ENCODE measurements at regions not wholly inside any gene's neighbourhood (a gene's known extent, or its start where the extent isn't known, plus 50 kb on each side); places are given as distances from the start of the nearest gene placed in this dataset.
"Not testable (repeated sequence)": the region's sequence is repeated elsewhere in the genome, so short reads cannot be mapped to it uniquely, and the experiment has no call there.

DNA sequence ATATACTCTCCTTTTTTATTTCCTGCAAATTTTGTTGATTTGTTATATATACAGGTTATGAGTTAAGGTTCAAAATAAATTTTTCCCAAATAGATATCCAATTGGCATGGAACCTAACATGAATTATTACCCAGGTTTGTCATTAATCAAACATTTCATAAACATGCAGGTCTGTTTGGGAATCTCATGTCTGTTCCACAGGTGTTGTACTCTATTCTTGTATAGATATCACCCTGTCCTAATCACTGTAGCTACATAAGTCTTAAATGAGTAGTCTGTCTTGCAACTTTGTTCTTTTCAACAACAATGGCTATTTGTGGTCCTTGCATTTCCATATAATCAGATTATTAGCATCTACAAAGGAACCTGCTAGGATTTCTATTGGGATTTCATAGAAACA lies 121.9 kb downstream of the LIMS4 start:
- H3K9me3 ChIP-seq; H3K27ac ChIP-seq; H3K27me3 ChIP-seq; H3K4me3 ChIP-seq; DNase-seq; H3K36me3 ChIP-seq; intact Hi-C loops (cut with DNase I; ENCODE audit: low total_unique reads); H3K4me1 ChIP-seq: not testable (repeated sequence)

GRCh38 chr2:110348902-110349301 lies 123.7 kb downstream of the LIMS4 start:
- H3K4me3 ChIP-seq; H3K9me3 ChIP-seq; H3K27ac ChIP-seq; DNase-seq; intact Hi-C loops (cut with DNase I; ENCODE audit: low total_unique reads); H3K27me3 ChIP-seq; H3K36me3 ChIP-seq; H3K4me1 ChIP-seq: not testable (repeated sequence)

DNA sequence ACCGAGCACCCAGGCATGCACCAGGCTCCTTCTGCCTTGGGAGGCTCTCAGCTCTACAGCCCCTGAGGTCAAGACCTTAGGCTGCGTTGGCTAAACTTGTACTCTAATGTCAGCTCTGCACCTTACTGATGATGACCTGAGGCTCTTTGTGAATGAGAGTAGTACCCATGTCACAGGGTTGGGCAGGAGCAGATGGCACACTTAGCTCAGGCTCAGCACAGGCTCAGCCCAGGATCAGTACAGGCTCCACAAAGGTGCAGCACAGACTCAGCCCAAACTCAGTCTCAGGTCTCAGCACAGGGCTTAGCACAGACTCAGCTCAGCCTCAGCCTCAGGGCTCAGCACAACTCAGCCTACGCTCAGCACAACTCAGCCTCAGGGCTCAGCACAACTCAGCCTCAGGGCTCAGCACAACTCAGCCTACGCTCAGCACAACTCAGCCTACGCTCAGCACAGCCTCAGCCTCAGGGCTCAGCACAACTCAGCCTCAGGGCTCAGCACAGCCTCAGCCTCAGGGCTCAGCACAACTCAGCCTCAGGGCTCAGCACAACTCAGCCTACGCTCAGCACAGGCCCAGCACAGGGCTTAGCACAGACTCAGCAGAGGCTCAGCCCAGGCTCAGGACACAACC lies 128.1 kb downstream of the LIMS4 start:
- H3K27ac ChIP-seq; H3K4me1 ChIP-seq; H3K4me3 ChIP-seq; H3K9me3 ChIP-seq; H3K36me3 ChIP-seq; H3K27me3 ChIP-seq; DNase-seq; intact Hi-C loops (cut with DNase I; ENCODE audit: low total_unique reads): not testable (repeated sequence)

- H3K4me3 ChIP-seq; intact Hi-C loops (cut with DNase I; ENCODE audit: low total_unique reads); H3K27me3 ChIP-seq; H3K4me1 ChIP-seq; DNase-seq; H3K27ac ChIP-seq; H3K9me3 ChIP-seq; H3K36me3 ChIP-seq: not testable (repeated sequence)
Measured at GRCh38 chr2:110342077-110342476, 129.7 kb upstream of the MTLN start.

DNA sequence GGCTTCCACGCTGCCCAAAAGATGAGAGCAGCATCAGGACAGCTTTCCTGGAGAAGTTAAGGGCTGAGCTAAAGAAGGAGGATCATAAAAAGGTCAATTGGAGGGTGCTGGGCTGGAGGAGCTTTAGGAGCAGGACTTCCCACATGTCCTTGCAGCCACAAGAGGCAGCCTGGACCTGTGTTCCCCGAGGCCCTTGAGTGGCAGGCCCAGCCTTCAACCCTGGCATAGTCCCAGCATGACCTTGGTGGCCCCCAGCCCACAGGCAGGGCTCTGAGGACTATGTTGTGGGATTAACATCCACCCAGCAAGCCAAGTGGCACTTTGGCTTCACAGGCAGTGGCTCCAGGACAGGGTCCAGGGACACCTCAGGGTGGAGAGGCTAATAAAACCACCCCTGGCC lies 126.8 kb upstream of the MTLN start:
- DNase-seq; H3K27ac ChIP-seq; H3K4me3 ChIP-seq; intact Hi-C loops (cut with DNase I; ENCODE audit: low total_unique reads); H3K36me3 ChIP-seq; H3K9me3 ChIP-seq; H3K27me3 ChIP-seq; H3K4me1 ChIP-seq: not testable (repeated sequence)

DNA sequence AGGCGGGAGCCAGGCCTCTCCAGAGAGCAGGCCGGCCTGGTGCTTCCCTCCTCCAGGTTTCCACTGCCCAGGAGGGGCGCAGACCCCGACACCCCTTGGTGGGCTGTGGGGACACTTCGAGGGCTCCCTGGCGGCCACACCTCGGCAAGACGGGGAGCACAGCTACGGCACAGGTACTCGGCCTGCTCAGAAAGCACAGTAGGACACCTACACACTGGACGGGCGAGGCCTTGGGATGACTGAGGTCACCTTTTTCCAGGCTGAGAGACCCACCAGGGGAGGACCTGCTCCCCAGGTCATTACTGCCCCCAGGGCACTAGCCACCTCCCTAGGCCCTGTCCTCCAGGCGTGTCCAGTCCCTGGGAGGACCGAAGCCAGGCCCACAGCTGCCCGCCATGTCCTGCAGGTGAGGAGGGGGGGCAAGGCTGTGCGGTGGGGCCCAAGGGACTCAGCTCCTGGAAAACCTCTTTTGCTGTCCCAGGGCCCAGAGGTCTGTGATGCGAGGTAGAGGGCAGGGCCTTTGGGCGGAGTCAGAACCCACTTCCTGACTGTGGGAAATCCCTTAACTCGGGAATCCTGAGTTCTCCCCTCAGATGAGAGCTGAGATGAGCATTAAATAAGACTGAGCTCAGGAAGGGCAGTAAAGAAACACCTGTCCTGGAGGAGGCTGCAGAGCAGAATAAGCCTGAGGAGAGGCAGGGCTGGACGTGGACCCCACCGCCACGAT lies 126.1 kb upstream of the MTLN start:
- H3K9me3 ChIP-seq; DNase-seq; H3K4me3 ChIP-seq; intact Hi-C loops (cut with DNase I; ENCODE audit: low total_unique reads); H3K4me1 ChIP-seq; H3K36me3 ChIP-seq; H3K27ac ChIP-seq; H3K27me3 ChIP-seq: not testable (repeated sequence)

- H3K27ac ChIP-seq; H3K9me3 ChIP-seq; DNase-seq; H3K4me3 ChIP-seq; H3K36me3 ChIP-seq; H3K27me3 ChIP-seq; intact Hi-C loops (cut with DNase I; ENCODE audit: low total_unique reads); H3K4me1 ChIP-seq: not testable (repeated sequence)
Measured at GRCh38 chr2:110336071-110336470, 123.7 kb upstream of the MTLN start.

- H3K9me3 ChIP-seq; DNase-seq; intact Hi-C loops (cut with DNase I; ENCODE audit: low total_unique reads); H3K27me3 ChIP-seq; H3K4me1 ChIP-seq; H3K27ac ChIP-seq; H3K4me3 ChIP-seq; H3K36me3 ChIP-seq: not testable (repeated sequence)
Measured at GRCh38 chr2:110335415-110336049, 123.2 kb upstream of the MTLN start.

DNA sequence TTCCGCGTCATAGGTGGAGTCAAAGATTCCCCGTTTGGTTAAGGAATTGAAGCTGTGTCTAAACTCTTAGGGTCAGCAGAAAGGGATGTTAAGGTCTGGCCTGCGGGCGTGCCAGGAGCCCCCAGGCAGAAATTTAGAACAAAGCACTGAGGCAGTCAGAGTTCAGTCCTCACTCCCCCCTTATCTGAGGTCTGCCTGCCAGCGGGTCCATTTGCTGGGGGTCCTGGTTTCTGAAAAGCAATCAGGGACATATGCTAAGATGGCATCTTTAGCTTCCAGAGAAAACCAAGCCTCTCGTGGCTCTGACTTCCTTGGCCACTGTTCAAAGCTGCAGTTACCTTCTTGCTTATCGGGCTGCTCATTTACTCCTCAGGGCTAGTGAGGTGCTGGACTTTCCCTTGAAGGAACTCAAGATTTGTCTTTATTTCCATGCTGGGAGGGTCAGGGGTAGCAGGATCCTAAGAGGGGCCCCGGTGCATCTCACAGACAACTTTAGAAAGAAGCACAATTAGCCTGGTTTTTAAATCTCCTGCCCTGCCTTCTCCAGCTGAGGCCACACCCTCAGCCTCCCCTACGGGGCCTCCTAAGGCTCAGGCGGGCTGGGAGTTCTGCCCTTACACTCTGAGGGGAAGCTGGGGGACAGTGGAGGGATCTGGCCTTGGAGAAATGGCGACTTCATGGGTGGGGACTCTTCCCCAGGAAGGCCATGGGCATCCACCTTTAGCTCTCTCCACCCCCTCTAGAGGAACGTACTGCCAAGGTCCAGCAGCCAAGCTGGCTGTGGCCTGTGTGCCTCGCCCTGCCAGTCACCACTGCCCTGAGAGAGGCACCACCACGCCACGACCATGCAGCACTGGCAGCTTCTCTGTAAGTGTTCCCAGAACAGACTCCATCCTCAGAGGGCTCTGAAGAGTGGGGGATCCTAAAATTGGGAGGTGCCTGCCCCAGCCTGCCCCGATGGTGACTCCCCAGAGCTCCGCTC lies 121.1 kb upstream of the MTLN start:
- H3K4me1 ChIP-seq; DNase-seq; H3K27me3 ChIP-seq; H3K27ac ChIP-seq; H3K9me3 ChIP-seq; intact Hi-C loops (cut with DNase I; ENCODE audit: low total_unique reads); H3K4me3 ChIP-seq; H3K36me3 ChIP-seq: not testable (repeated sequence)

DNA sequence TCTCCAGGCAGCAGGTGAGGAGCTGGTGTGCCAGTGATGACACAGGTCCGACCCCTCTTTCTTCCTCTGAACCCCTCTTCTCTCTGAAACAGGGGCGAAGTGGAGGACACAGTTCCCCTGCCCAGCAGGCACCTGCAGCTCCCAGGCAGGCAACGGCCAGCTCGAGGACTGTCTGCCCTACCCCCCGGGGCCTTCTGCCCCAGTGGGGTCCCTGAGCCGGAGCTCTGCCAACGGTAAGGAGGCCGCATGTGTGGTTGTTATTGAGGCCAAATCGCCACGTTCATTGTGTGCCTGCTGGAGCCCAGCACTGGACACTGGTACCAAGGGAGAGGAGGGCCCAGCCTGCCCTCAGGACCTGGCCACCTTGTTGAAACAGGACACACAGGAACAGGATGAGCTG lies 119.3 kb upstream of the MTLN start:
- H3K4me1 ChIP-seq; H3K36me3 ChIP-seq; H3K9me3 ChIP-seq; H3K4me3 ChIP-seq; intact Hi-C loops (cut with DNase I; ENCODE audit: low total_unique reads); DNase-seq; H3K27me3 ChIP-seq; H3K27ac ChIP-seq: not testable (repeated sequence)

GRCh38 chr2:110329760-110330159 lies 117.4 kb upstream of the MTLN start:
- H3K9me3 ChIP-seq; H3K27me3 ChIP-seq; H3K36me3 ChIP-seq; H3K4me3 ChIP-seq; H3K4me1 ChIP-seq; intact Hi-C loops (cut with DNase I; ENCODE audit: low total_unique reads); DNase-seq; H3K27ac ChIP-seq: not testable (repeated sequence)

GRCh38 chr2:110329158-110329557 lies 116.8 kb upstream of the MTLN start:
- H3K27ac ChIP-seq; H3K4me1 ChIP-seq; H3K4me3 ChIP-seq; H3K9me3 ChIP-seq; DNase-seq; H3K36me3 ChIP-seq; H3K27me3 ChIP-seq; intact Hi-C loops (cut with DNase I; ENCODE audit: low total_unique reads): not testable (repeated sequence)

- H3K9me3 ChIP-seq; H3K27me3 ChIP-seq; intact Hi-C loops (cut with DNase I; ENCODE audit: low total_unique reads); H3K4me1 ChIP-seq; H3K36me3 ChIP-seq; H3K27ac ChIP-seq; H3K4me3 ChIP-seq; DNase-seq: not testable (repeated sequence)
Measured at GRCh38 chr2:110328677-110329076, 116.3 kb upstream of the MTLN start.
